Parathyroid adenoma (tissue), 2 donors: ENCODE measurements at regions not wholly inside any gene's neighbourhood (a gene's known extent, or its start where the extent isn't known, plus 50 kb on each side); places are given as distances from the start of the nearest gene placed in this dataset.

Source experiments
- H2AFZ ChIP-seq: fragments of 300-600 bp; sonication (generic); one replicate; pipeline ENCODE4 v1.7.0; 2017; ENCODE audit warnings: antibody characterized with exemption, mild to moderate bottlenecking
- H3K27ac ChIP-seq: fragments of 300-600 bp; sonication (generic); one replicate; pipeline ENCODE4 v1.7.0; 2017
- H3K27me3 ChIP-seq: fragments of 300-600 bp; sonication (generic); one replicate; pipeline ENCODE4 v1.7.0; 2017; ENCODE audit warnings: low read length; ENCODE audit not compliant: control insufficient read depth, insufficient read depth
- H3K36me3 ChIP-seq: fragments of 300-600 bp; sonication (generic); one replicate; pipeline ENCODE4 v1.7.0; 2017; ENCODE audit warnings: low read length; ENCODE audit not compliant: control insufficient read depth, insufficient read depth
- H3K4me1 ChIP-seq: fragments of 300-600 bp; sonication (generic); one replicate; pipeline ENCODE4 v1.7.0; 2017; ENCODE audit warnings: control low read depth
- H3K4me2 ChIP-seq: fragments of 300-600 bp; sonication (generic); one replicate; pipeline ENCODE4 v1.7.0; 2017; ENCODE audit warnings: low read length
- H3K4me3 ChIP-seq: fragments of 300-600 bp; sonication (generic); one replicate; pipeline ENCODE4 v1.7.0; 2017; ENCODE audit warnings: low read depth, low read length
- H3K79me2 ChIP-seq: fragments of 300-600 bp; sonication (generic); one replicate; pipeline ENCODE4 v1.7.0; 2017; ENCODE audit warnings: control low read depth
- H3K9ac ChIP-seq: fragments of 300-600 bp; sonication (generic); one replicate; pipeline ENCODE4 v1.7.0; 2017; ENCODE audit warnings: mild to moderate bottlenecking
- H3K9me3 ChIP-seq: fragments of 300-600 bp; sonication (generic); one replicate; pipeline ENCODE4 v1.7.0; 2017; ENCODE audit warnings: low read length; ENCODE audit not compliant: control insufficient read depth
- TF ChIP-seq, protein P1 (sequence below): fragments of 300-600 bp; sonication (generic); IDR thresholded peaks from one replicate; pipeline ENCODE4 v1.7.0; 2017; ENCODE audit warnings: antibody characterized with exemption, mild to moderate bottlenecking
- donor health status: primary hyperparathyroidism.

- Histone ChIP-seq H3K27me3 (no peaks in the 10 kb centered on the region), H3K4me2 (no peak overlapping the region), H3K4me1 (no peaks in the 10 kb centered on the region), H3K79me2 (no peaks in the 10 kb centered on the region), H3K9me3 (no peaks in the 10 kb centered on the region), H2AFZ (no peak overlapping the region), H3K4me3 (no peak overlapping the region), H3K36me3 (no peaks in the 10 kb centered on the region), H3K27ac (no peak overlapping the region), H3K9ac (no peak overlapping the region)
- TF ChIP-seq, protein P1, sequence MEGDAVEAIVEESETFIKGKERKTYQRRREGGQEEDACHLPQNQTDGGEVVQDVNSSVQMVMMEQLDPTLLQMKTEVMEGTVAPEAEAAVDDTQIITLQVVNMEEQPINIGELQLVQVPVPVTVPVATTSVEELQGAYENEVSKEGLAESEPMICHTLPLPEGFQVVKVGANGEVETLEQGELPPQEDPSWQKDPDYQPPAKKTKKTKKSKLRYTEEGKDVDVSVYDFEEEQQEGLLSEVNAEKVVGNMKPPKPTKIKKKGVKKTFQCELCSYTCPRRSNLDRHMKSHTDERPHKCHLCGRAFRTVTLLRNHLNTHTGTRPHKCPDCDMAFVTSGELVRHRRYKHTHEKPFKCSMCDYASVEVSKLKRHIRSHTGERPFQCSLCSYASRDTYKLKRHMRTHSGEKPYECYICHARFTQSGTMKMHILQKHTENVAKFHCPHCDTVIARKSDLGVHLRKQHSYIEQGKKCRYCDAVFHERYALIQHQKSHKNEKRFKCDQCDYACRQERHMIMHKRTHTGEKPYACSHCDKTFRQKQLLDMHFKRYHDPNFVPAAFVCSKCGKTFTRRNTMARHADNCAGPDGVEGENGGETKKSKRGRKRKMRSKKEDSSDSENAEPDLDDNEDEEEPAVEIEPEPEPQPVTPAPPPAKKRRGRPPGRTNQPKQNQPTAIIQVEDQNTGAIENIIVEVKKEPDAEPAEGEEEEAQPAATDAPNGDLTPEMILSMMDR: no peak
Measured at GRCh38 chr22:48661984-48662383, 1165.7 kb downstream of the BRD1 start.

DNA sequence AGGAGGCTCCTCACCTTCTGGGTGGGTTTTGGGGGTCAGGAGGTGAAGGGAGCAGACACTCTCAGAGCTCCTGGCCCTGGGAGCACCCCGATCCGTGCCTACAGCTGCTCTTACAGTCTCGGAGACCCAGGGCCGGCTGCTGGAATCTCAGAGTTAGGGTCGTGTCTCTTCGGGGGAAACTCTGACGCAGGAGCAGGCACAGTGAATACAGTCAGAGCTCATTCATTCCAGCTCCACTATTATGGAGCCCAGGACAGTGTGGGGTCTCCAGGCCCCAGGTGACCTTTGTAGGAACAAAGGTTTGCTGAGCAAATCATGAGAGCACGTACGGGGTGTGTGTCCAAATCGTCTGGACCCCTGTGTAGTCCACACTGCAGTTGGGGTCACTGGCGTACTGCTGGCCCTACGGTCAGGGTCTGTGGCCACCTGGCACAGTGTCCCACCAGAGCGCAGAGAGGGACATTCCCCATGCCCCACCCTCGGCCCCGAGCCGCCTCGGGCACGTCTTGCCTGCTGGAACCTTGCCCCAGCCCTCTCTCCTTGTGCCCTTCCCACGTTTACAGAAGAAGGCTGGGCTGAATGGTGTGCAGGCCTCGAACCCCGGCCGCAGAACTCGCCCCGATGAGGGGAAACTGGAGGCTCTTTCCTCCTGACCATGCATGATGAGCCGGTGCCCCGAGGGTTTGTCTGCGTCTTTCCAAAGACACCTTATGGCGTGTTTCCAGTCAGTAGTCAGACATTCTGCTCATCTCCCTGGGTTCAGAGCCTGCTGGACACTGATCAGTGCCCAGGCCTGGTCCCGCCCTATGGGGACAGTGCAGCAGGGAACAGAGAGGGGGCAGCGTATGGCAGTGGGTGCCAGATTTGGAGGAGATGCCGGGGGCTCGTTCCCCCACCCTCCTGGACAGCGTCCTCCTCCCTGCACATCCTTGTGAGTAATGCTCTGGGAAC is 1166.6 kb downstream of the BRD1 start:
- H3K4me2 ChIP-seq: no peak overlapping the region
- H3K9ac ChIP-seq: no peak overlapping the region
- H3K79me2 ChIP-seq: no peaks in the 10 kb centered on the region
- no peaks in the 10 kb centered on the region for H3K9me3 ChIP-seq
- no peak overlapping the region for H2AFZ ChIP-seq
- TF ChIP-seq, protein P1: no peak
- no peak overlapping the region for H3K4me3 ChIP-seq
- H3K27ac ChIP-seq: no peak overlapping the region
- no peaks in the 10 kb centered on the region for H3K36me3 ChIP-seq
- no peaks in the 10 kb centered on the region for H3K27me3 ChIP-seq
- H3K4me1 ChIP-seq: no peaks in the 10 kb centered on the region

- H3K9ac ChIP-seq: no peak overlapping the region
- H3K27me3 ChIP-seq: no peaks in the 10 kb centered on the region
- no peak overlapping the region for H3K4me2 ChIP-seq
- no peaks in the 10 kb centered on the region for H3K36me3 ChIP-seq
- TF ChIP-seq, protein P1: no peak
- no peaks in the 10 kb centered on the region for H3K4me1 ChIP-seq
- H3K9me3 ChIP-seq: no peaks in the 10 kb centered on the region
- no peak overlapping the region for H2AFZ ChIP-seq
- H3K79me2 ChIP-seq: no peaks in the 10 kb centered on the region
- no peak overlapping the region for H3K4me3 ChIP-seq
- H3K27ac ChIP-seq: no peak overlapping the region
Measured at GRCh38 chr22:48660104-48660789, 1167.4 kb downstream of the BRD1 start.

- no peaks in the 10 kb centered on the region for H3K4me1 ChIP-seq
- no peak overlapping the region for H2AFZ ChIP-seq
- no peak overlapping the region for H3K4me2 ChIP-seq
- H3K4me3 ChIP-seq: no peak overlapping the region
- TF ChIP-seq, protein P1: no peak
- no peaks in the 10 kb centered on the region for H3K79me2 ChIP-seq
- no peaks in the 10 kb centered on the region for H3K9me3 ChIP-seq
- no peak overlapping the region for H3K9ac ChIP-seq
- no peaks in the 10 kb centered on the region for H3K36me3 ChIP-seq
- H3K27me3 ChIP-seq: no peaks in the 10 kb centered on the region
- no peak overlapping the region for H3K27ac ChIP-seq
Measured at GRCh38 chr22:48659404-48659996, 1168.2 kb downstream of the BRD1 start.
